HG02884 (cell line): ENCODE measurements at regions not wholly inside any gene's neighbourhood (a gene's known extent, or its start where the extent isn't known, plus 50 kb on each side); places are given as distances from the start of the nearest gene placed in this dataset.

Experiments
- ATAC-seq: cut with Tn5 transposase; IDR thresholded peaks from one replicate; pipeline ENCODE4 v1.9.1; 2021; ENCODE audit warnings: mild to moderate bottlenecking, moderate library complexity; ENCODE audit not compliant: unreplicated experiment

DNA sequence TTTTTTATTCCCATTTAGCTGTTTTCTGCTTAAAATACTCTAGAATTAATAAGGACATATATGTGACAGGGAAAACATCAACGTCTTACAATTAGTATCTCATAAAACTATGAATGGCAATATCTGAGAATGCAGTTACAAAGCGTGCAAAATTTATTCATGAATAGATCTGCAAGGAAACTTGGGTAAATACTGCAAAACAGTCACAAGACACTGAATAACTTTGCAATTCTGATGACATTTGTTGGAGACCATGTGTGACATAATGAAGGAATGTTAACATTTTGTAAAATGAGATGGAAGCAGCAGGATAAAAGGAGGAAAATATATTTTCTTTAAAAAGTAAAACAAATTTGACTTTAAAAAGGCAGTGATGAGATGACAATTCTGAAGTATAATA is 480.9 kb upstream of the SEMA6A start:
- no peak for ATAC-seq

DNA sequence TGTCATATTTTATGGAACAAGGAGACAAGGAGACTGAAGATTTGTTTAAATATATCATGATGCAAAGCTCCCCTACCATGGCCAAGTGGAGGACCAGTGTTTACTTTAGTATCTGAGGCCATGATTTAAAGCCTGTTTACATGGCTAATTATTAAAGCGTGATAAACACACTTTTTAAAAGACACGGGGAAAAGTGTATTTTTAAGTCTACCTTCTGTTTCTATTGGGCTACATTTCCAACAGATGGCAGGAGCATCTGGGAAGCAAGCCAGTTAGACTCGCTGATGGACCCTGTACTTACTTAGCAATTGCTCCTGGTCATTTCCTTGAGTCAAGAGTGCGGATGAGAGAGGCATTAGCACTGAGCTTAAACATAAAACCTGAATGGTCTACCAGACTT is 480.3 kb upstream of the SEMA6A start:
- no peak for ATAC-seq

DNA sequence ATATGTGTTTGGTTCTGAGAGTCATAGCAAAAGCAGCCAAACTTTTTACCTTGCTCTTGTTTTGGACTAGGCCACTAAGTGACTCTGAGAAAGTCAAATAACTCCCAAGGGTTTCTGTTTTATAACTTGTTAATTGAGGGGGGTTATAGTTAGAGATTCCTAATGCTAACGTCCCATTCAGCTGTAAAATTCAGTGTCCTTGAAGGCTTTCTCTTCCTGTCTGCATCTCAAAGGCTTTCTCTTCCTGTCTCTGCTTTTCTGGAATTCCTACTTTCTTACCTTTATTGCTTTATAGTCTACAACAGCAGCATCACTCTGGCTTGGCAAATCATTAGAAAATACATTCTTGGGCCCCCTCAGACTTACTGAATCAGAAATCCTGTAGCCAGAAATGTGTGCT is 479.5 kb upstream of the SEMA6A start:
- no peak for ATAC-seq

DNA sequence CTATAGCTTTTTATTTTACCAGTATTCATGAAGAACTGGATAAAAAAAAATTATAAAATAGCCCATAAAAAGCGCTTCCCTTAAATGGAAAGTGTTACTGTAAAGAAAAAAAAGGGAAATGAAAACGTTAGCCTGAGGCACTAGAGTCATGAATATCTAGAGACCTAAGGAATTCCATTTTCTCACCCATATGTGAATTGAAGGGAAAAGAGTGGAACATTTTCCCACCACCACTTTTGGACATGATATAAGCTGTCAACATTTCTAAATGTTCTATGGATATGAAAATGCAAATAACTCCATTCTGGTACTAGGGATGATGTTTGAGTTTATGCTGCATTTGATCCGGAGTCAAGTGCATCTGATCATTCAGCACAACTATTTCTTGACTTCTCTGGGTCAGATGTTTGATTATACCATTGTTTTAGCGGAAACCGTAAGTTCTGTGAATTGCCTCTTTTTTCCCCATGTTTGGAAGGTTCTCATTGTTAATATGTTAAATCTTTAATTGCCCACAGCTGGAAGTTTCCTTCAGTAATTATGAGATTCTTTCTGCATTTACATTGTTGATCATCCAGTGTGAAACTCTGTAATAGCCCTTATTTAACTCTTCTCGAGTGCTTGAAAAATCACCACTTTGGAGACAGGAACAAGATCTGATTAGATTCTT is 467.4 kb upstream of the SEMA6A start:
- ATAC-seq, result no peak

DNA sequence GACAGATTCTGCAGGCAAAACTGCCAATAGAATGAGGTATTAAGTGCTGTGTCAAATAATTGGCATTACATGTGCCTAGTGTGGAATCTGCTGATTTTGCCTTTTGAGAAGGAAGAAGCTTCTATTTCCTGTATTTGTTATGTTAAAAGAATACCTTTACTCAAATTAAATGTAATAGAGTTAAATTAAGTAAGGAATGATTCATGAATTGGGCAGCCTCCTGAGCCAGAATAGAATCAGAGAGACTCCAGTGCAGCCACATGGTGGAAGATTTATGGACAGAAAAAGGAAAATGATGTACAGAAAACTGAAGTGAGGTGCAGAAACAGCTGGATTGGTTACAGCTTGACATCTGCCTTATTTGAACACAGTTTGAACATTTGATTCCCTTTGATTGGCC is 464.4 kb upstream of the SEMA6A start:
- no peak for ATAC-seq

DNA sequence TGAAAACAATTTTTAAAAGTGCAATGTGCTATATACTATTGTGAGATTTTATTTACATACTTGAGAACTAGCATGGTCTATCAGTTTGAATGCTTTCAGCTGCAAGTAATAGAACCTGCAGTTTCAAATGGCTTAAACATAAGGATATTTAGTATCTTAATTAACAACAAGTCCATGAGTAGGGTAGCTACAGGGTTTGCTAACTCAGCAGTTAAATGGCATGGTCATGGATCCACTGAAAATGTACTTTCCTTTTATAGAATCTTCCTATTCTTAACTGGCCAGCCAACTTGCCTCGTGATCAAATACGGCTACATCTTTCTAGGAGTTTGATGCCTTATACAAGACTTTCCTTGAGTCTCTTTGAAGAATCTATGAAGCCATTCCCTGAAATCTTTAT is 452.8 kb upstream of the SEMA6A start:
- ATAC-seq, result no peak

DNA sequence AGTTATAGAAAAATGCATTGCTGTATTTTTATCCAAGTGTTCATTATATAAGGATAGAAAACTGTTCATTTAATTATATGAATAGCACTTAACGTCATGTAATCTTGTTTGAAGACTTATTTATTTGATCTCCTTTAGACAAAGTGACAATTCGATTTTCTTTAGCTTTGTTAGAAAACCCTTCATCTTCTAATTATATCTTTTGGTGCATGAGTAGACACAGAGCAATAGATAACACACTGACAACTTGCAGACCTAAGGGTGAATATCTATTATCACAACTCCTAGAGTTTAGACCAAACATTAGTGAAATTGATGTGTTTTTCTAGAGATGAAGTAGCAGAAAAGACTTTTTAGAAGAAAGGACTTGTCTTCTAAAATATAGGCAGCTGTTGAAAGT is 446.4 kb upstream of the SEMA6A start:
- no peak for ATAC-seq

DNA sequence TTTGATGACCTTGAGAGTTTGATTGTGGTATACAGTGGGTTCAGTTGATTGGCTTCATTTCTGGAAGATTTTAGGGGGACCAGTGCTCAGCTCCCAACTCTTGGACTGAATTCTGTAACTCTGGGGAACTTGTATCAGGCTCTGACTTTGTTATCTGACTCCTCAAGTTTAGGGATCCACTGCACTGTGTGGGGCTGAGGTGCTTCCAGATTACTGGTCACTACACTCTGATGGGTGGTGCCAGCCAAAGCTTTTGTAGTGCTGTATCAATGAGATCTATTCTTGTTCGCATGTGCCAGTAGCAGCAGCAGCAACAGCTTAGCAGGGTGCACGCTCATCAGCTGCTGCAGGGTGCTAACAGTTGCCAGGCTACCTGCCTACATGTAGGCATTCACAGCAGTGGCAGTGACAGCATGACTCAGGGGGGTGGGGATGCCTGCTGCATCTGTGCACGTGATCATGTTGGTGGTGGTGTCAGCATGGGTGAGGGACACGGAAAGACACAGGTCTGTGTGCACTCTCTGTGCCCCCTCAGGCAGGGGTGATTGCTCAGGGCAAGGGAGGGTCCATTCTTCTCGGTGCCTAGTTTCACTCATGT is 438.8 kb upstream of the SEMA6A start:
- ATAC-seq, result no peak

DNA sequence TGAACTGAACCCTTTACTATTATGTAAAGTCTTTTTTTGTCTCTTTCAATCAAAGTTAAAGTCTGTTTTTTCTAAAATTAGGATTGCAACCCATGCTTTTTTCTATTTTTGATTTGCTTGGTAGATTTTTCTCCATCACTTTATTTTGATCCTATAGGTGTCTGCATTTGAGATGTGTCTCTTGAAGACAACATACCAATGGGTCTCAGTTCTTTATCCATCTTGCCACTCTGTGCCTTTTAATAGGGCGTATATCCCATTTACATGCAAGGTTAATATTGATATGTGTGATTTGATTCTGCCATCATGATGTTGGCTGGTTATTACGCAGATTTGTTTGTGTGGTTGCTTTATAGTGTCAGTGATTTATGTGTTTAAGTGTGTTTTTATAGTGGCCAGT is 436.0 kb upstream of the SEMA6A start:
- no peak for ATAC-seq

DNA sequence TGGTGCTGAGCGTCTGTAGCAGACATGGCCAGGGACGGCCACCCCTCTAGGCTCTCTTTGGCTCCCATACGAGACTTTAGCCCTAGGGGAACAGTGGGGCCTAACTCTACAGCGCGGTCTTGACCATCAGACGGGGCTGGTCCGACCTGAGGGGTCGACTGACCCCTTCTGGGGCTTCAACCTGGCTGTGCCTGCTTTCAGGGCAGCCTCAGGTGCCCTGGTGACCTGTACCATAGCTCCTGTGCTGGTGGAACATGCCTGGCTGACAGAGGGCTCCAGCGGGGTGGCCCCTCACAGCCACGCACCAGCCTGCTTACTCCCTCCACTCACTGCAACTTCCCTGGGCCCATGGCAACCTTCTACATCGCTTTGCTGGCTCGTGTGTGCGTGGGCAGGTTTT is 423.4 kb upstream of the SEMA6A start:
- no peak for ATAC-seq

DNA sequence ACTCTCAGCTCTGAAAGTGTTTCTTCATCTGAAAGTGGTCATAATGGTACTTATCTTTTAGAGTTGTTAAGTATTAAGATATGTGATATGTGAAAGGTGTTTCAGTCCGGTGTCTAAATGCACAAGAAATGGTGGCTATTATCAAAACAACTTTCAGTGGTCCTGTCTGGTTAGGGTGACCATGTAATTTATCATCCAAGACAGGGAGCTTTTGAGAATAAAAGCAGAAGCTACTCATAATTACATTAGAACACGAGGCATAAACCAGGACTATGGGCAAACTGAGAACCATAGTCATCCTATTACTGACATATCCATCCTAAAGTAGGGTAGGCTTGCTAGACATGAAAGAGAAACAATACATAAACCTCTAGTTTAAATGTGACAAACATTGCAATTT is 418.1 kb upstream of the SEMA6A start:
- no peak for ATAC-seq

DNA sequence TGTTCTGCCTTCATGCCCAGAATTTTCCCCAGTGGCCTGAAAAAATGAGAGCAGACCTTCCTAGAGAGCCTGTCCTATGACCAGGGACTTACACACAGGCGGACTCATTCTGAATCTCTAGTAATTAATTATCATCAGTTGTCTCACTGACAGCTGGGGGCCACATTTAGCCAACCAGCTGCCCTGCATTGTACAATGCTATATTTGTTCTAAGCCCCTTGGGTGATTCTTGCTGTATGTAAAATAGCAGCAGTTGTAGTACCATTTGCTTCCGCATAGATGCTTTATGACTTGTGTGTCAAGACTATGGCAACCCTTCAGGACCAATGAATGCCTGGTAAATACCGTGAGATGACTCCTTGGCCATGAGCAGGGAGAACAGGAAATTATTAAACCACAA is 415.4 kb upstream of the SEMA6A start:
- ATAC-seq, result no peak

DNA sequence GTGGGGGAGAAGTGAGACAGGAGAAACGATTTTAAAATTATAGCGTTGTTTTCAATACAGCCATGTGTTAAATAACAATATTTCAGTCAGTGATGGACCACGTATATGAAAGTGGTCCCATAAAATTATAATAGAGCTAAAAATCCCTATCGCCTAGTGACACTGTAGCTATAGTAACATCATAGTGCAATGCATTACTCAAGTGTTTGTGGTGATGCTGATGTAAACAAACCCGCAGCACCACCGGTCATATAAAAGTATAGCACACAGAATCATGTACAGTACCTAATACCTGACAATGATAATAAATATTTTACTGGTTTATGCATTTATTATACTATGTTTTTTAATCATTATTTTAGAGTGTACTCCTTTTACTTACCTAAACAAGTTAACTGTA is 407.4 kb upstream of the SEMA6A start:
- no peak for ATAC-seq

DNA sequence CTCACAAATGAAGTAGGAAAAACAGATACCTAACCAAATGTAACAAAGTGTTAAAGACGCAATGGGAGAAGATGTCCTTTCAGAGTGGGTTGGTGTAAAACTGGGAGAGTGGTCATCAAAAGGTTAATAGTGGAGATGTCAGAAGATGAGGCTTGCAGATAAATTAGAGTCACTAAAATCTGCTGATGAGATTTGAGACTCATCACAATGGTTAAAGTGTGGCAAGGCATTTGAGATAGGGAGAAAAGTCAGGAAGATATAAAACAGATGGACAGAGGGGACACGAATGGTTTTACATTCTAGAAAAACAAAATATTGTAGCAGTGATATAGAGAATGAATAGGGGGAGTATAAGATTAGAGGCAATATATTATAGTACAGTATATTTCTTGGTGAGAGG is 406.0 kb upstream of the SEMA6A start:
- ATAC-seq, result no peak

DNA sequence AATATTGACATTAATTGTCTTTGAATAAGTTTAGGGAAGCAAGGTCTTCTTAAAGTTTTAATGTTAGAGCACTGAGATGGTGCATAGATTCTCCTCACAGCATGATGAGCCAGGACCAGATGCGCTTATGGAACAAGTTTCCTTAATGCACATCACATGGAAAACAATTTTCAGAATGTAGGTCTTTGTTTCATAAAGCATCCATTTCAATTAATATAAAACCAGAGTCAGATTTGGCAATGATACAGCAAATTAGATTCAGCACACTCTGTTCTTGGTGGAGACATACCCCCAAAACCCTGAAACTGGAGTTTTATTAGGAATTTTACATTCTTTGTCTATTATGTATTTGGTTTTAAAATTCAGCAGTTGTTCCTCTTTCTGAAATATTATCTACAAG is 402.1 kb upstream of the SEMA6A start:
- no peak for ATAC-seq

DNA sequence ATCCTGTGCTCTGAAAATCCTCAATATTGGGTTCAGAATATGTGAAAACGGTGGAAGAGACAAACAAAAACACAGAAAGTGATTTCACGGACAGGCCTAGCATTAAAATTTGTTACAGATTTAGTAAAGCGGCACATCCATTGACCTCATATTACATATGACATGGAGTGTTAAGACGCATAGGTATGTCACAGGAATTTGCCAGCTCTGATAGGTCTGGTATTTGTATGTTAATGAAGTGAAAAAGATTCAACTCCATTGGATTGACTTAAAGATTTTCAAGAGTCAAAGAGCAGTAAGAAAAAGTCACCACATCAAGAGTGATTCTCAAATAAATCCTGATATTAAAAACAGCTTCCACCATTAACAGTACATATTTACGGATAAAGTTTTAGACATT is 396.5 kb upstream of the SEMA6A start:
- ATAC-seq, result no peak

DNA sequence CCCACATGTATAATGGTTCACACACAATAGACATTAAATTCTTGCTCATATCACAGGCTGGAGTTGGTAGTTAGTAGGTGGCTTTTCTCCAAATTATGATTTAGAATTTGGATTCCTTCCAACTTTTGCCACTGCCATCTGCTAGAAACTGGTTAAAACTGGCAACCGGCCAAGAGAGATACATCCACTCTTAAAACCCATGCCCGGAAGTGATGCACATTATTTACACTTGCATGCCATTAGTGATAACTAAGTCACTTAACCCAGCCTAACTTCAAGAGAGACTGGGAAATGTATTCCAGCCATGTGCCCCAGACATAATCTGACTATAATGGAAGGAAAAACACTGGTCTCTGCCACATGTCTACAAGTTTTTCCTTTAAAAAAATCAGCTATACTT is 395.7 kb upstream of the SEMA6A start:
- ATAC-seq, result no peak

DNA sequence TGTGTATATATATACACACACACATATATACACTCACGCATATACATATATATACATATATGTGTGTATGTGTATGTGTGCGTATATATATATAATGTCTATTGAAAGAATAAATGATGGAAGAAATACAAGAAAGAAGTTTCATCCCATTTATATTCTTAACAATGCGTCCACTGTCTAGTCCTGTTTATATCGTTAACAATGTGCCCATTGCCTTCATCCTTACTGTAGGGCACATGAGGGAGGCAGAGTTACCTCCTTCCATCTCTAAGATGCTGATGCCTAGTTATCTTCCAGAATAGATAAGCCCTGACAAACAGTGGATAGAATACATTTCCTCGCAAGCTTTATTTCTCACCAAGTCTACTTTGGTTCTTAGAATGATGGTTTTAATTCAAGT is 389.8 kb upstream of the SEMA6A start:
- no peak for ATAC-seq

DNA sequence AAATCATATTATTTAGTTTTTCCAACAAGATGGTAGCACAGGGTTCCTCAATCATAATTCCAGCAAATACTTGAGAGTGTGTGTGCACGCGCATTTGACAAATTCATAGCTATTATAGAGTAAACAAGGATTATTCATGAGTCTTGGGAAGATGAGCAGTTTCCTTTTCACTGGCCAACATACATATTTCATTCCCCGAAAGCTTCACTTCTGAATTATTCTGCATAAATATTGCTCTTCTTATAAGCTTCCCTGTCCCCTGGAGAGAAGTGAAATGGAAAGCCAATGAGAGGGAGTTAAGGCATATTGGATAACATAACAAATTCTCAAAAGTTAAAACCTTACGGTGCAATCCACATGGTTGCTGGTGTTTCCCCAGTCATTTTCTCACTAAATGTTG is 386.4 kb upstream of the SEMA6A start:
- no peak for ATAC-seq

DNA sequence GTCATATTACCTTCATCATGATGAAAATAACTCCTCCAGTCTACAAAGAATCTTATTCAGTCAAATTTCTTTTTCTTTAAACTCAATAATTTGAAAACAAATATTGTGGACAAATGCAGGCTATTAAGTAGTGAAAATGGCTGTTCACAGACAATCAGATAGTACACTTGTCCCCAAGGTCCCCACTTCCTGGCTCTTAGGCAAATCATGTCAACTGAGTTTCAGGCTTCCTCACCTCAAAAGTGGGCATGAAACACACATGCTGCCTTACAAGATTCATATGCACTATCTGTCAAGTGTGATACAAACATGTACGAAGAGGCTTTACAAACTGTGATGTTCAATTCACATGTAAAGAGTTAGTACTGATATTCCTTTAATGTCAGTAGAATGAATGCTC is 385.2 kb upstream of the SEMA6A start:
- ATAC-seq, result no peak

DNA sequence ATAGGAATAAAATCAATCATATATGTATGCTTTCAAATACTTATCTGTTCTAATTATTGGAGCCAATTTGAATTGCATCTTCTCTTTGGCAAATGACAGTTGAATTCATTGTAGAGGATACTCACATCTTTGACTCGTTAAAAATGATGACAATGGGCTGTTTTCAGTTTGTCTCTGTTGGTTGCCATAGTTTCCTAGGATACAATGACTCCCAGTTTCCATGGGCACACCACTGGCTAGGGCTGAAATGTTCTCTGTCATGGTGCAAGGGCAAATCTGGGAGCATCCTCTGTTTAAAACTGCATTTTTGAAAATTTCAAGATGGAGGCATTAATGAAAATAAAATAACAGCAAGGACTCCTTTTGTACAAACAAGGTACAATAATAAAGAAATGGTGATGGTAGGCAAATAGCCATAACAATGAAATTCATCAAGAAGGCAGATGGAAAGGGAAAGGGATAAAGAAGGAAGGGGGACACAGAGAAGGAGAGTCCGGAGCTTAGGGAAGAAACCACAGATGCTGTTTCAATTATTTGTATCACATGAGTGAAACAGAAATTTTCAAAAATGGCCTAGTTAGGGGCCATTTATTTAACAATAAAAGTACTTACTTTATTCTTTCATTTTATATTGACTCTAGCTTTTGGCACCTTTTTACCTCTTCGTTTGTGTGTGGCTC is 378.8 kb upstream of the SEMA6A start:
- ATAC-seq, result no peak

DNA sequence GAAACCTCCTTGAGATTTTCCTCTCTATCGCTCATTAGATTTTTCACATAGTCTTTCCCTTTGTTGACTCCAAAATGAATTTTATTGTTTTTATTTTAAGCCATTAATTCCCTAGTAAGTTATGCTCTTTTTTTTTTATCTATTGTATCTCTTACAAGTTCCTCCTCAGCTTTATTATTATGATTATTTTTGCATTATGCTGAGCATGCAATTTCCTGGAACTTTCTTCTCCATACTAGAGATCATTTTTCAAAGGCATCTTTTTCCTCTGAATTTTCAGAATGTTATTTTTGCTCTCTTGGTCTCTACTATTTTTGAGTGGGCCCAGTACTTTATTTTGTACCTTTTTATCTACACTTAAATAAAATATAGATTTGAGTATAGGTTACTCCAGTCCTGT is 376.6 kb upstream of the SEMA6A start:
- ATAC-seq, result no peak
